Ishikawa (cell line): ENCODE measurements at regions not wholly inside any gene's neighbourhood (a gene's known extent, or its start where the extent isn't known, plus 50 kb on each side); places are given as distances from the start of the nearest gene placed in this dataset.

Experiments
- NFIC ChIP-seq: IDR thresholded peaks from 2 replicates; pipeline ENCODE4 v1.6.1; 2012
- RAD21 ChIP-seq: IDR thresholded peaks from 2 replicates; pipeline ENCODE4 v1.6.1; 2012; ENCODE audit warnings: low read depth
- REST ChIP-seq: IDR thresholded peaks from 2 replicates; pipeline ENCODE4 v1.6.1; 2012; ENCODE audit warnings: low read depth, mild to moderate bottlenecking
- TF ChIP-seq, protein P1 (sequence below): IDR thresholded peaks from 2 replicates; pipeline ENCODE4 v1.6.1; 2012

- TF ChIP-seq NFIC (no peak), REST (no peak), RAD21 (no peak)
- TF ChIP-seq, protein P1, sequence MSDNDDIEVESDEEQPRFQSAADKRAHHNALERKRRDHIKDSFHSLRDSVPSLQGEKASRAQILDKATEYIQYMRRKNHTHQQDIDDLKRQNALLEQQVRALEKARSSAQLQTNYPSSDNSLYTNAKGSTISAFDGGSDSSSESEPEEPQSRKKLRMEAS: no peak
Observed at GRCh38 chr11:134742224-134742612, 330.2 kb upstream of the B3GAT1 start.
